ENCODE measurements at regions not wholly inside any gene's neighbourhood (a gene's known extent, or its start where the extent isn't known, plus 50 kb on each side); places are given as distances from the start of the nearest gene placed in this dataset.

DNA sequence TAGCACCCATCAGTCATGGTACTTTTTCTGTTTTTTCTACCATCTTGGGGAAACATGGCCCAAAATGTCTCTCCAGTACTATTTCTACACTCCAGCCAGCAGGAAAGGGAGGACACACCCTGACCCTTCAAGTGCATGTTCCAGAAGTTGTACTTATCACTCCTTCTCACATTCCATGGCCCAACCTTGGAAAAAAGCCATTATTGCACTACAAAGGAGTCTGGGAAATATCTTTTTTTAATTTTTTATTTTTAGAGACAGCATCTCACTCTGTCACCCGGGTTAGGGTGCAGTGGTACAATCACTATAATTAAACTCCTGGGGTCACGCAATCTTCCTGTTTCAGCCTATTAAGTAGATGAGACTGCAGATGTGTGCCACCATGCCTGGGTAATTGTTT is 100.0 kb upstream of the PPP2R3A start:
- no peak for DNase-seq (ENCODE audit: low read depth)

DNA sequence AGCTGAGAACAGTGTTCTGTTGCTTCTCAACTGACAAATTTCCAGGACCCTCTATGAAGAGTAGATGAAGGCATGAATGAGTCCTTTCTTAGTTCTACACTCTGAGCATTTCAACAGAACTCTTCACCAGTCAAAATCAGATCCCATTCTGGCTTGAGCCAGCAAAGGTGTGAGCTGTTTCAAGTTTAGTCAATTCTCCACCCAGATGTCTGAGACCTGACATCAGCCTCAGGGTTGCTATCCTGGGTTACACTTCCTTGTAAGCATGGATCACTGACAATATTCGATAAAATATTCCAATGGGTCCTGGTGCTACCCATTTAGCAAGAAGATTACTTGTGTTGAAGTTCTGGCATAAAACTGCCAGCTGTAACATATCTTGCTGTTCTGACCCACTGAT is 97.6 kb upstream of the PPP2R3A start:
- DNase-seq (ENCODE audit: low read depth) = no peak

DNA sequence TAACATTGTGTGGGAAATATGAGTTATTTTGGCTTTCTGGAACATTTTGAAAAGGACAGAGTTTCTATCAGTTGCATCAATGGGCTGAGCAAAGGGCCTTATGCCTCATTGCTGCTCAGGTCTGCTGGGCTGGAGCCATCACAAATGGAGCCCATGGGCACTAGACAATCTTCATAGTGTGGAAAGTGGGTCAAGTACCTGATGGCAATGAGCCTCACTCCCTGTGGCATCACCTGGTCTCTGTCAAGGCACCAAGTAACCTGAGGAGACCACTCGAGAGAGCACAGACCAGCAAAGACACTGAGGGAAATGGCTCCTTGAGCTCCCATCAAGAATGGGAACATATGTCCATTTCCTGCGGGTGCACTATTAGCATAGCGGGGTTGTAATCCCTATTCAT is 96.7 kb upstream of the PPP2R3A start:
- no peak for DNase-seq (ENCODE audit: low read depth)

DNA sequence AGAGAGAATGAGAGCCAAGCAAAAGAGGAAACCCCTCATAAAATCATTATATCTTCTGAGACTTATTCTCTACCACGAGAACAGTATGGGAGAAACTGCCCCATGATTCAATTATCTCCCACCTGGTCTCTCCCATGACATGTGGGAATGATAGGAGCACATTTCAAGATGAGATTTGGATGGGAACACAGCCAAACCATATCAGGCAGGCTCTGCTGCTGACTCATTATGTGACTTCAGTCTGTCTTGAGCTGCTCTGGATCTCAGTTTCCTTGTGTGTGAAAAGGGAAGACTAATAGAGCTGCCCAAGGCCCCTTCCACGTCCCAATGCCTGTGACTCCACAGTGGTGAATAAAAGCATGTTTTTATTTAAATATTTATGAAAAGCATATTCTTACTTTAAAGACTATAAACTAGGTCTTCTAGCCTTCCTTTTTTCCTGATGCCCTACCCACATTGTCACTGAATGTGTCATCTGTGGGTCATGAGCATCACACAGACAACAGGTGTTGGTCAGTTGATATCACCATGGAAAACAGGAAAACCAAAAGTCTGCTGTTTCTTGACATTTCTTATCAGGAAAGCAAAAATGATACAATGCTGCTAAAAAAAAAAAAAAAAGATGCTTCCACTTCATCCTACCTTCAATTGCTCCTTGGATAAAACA is 96.0 kb upstream of the PPP2R3A start:
- DNase-seq (ENCODE audit: low read depth) = peak; percentile 37

DNA sequence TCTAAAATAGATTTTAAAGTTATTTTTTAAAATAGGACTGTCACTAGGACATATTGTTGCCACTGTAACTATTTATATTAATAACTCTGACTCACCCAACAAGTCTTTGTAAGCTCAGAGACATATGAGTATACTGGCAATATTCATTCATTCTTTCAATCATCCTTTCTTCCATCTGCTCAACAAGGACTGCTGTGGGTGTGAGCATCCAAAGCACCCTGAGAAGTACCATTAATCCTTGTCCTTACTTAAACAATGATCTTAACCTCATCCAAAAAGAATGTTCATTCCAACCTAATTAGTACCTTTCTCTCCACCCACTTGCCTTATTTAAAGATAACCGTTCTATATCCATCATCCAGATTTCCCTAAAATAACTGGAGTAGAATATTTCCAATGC is 94.2 kb upstream of the PPP2R3A start:
- DNase-seq (ENCODE audit: low read depth) = no peak

DNA sequence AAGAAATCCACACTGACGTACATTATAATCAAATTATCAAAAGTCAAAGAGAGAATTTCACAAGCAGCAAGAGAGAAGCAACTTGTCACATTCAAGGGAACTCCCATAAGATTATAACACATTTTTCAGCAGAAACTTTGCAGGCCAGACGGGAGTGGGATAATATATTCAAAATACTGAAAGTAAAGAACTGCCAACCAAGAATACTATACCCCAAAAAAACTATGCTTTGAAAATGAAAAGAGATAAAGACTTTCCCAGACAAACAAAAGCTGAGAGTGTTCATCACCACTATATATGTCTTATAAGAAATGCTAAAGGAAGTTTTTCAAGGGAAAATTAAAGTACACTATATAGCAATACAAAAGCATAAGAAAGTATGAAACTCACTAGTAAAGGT is 91.5 kb upstream of the PPP2R3A start:
- no peak for DNase-seq (ENCODE audit: low read depth)

DNA sequence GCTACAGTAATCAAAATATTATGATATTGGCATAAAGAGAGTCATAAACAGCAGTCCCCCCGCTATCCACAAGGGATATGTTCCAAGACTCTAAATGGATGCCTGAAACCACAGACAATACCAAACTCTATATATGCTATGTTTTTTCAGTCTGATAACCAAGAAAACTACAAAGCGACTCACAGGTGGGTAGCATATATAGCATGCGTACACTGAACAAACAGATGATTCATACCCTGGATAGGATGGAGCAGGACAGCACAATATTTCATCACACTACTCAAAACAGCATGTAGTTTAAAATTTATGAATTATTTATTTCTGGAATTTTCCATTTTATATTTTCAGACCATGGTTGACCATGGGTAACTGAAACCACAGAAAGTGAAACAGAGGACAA is 87.0 kb upstream of the PPP2R3A start:
- peak; percentile 71 for DNase-seq (ENCODE audit: low read depth)

DNA sequence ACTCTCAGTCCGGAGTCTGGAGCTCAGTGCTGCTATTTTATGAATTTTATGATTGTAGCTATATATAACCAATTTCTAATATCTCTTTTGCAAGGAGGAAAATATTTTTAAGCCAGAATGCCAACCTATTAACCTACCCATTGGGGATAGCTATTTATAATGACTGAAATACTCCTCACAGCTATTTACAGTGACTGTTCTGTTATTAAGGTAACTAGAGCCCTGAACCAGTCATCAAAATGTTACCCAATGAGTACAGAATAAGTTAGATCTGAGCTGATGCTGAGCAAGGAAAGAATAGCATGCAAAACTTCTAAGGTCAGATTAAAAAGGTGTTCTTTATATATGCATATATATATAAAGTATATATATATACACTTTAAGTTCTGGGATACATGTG is 79.6 kb upstream of the PPP2R3A start:
- no peak for DNase-seq (ENCODE audit: low read depth)

DNA sequence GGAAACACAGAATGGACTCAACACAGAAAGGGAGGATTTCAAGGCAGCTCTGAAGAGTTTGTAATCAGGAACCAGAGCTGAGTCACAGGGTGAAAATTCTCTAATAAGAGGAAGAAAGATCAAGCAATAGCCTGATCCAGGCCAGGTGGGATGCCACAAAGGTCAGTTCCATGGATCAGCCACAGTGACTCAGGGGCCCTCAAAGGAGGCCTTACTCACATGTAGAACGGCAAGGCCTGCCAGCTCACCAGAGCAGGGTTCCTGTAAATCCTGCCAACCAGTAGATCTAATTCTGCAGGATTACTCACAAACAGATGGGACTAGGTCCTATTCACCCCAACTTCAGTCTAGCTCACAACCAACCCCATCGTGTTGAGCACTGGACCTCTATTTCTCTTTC is 78.3 kb upstream of the PPP2R3A start:
- DNase-seq (ENCODE audit: low read depth) = peak; percentile 94

DNA sequence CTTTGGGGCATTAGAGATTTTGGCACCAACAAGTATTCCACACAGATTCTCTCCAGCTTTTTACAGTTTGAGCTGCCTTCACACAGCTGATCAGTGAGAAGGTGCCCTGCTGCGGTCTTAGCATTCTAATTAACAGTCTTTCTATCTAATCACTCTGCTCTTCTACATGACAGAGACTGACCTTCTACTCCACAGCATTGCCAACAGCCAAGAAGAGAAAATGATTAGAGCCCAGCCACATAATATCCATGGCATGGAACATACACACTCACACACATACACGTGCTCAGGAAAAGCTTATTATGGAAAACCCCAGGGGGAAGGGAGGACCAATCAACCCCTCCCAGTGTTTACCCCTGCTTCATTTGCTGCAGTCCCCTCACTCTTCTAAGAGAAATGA is 76.1 kb upstream of the PPP2R3A start:
- no peak for DNase-seq (ENCODE audit: low read depth)

DNA sequence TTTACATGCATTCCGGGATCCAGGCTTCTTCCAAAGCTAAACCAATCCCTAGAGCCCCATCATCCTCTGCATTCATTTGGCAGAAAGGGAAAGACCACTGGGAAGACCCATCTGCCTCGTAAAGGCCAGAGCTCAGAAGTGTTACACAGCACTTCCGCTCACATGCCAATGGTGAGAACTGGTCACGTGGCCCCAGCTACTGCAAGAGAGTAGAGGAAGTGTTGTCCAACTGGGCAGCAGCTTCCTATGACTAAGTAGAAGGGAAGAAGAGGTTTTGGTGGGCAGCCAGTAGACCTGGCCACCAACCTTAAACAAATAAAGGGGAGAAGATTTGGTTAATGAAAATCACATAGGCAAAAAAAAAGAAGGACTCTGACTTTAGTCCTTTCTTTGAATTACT is 74.4 kb upstream of the PPP2R3A start:
- DNase-seq (ENCODE audit: low read depth) = peak; percentile 23

DNA sequence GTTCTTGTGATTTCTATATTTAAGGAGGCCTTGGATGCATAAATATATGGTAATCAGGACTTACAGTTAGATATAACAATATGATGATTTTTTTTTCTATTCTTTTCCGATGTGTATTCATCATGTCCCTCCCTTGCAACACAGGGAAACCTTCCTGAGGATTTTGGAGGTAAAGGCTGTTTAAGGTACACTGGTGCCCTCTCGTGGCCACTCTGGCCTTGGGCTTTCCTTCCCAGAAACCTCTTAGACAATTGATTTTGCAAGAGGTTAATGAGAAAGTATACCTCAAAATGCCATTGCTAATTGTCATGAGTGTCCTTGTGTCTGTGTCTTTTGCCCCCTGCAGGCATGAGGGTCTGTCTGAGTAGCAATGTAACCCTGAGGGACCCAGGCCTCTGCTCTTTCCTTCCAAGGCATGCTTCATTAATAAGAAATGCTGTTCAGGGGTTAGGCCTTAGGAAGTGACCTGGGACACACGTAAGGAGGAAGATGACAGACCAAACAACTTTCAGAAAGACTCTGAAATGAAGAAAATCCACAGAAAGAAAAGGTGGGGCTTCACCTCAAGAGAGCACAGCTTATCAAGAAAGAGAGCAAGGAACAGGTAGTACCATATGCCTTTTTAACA is 70.3 kb upstream of the PPP2R3A start:
- peak; percentile 89 for DNase-seq (ENCODE audit: low read depth)

DNA sequence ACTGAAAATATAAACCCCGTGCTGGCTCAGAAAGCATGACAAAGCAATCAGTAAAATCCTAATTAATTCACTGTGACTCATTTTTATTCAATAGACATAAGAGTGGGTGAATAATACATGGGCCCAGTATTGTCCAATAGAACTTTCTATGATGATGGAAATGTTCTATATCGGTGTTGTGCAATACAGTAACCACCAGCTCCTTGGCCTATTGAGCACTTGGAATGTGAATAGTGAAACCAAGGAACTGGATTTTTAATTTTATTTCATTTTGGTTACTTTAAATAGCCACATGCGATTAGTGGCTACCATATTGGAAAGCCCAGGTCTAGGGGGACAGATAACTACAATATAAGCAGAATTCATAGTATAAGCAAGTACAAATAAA is 69.8 kb upstream of the PPP2R3A start:
- peak; percentile 47 for DNase-seq (ENCODE audit: low read depth)

DNA sequence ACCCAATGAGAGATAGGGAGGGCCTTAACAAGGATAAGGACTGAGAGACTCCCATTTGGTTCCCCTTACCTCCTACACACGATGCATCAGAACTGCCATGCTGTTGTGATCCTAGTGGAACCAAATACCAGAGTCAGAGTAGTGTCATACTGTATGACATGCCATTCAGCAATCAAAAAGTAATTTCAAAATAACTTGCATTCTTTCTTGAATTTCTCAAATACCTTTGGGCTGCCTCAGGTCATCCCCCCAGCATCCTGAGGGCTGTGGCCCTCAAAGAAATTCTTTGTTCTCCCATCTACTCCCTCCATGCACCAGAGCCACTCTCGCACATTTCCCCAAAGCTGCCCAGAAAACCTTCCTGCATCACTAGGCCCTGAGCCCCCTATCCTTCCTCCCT is 68.9 kb upstream of the PPP2R3A start:
- DNase-seq (ENCODE audit: low read depth) = peak; percentile 90

DNA sequence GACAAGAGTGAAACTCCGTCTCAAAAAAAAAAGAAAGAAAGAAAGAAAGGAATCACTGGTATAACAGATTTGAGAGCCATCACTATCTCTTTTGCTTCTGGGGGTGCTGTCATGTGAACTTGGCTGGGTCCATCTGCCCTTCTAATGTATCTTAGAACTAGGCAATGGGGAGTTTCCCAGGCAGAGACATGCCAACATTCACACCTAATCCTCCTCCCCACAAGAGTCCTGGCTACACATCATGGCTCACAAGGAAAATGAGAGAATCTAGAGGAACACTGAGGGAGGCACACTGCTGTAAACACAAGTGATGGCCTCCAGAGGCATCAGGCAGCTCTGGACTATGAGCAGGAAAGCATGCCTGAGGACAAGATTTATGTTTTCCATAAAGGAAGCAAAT is 67.8 kb upstream of the PPP2R3A start:
- no peak for DNase-seq (ENCODE audit: low read depth)

DNA sequence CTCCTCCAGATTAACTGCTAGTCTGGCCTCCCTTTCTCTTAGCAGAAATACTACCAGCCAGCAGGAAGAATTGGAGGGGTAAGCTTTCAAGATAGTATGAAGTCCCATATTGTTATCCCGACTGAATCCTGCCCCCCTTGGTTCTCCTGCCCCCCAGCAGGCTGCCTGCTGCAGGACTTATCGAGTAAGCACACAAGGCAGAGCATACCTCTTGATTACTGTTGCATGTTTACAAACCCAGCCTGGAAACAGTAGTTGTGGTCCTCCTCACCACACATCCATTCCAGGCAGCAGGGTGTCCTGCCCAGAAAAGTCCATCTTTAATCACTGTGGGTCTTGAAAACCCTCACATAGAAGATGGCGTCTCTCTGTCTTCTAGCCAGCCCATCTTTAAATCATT is 66.8 kb upstream of the PPP2R3A start:
- no peak for DNase-seq (ENCODE audit: low read depth)

DNA sequence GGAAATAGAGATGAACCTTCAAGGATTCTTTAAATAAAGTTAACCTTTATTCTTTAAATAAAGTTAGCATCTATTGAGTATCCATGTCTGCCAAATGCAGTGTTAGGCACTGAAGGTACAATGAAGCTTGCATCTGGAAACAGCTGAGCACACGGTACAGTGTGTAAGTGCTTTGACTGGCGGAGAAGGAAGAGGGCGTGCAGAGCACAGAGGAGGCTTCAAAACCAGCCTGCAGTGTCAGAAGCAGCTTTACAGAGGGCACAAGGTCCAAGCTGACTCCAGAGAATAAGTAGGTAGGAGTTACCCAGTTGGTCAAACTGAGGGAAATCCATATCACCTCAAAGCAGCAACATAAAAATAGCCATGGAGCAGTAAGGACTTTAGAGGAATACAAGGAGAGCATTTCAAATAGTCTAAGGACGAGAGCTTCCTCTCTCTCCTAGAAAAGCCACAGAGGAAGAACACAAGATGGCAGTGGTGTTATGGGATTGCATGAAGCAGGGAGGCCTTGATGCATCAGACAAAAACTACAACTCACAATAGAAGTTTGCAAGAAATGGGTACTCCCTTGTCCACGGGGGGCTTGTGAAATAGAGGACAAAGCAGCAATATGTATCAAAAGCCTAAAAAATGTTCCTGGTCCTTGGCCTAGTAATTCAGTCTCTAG is 60.3 kb upstream of the PPP2R3A start:
- peak; percentile 51 for DNase-seq (ENCODE audit: low read depth)

DNA sequence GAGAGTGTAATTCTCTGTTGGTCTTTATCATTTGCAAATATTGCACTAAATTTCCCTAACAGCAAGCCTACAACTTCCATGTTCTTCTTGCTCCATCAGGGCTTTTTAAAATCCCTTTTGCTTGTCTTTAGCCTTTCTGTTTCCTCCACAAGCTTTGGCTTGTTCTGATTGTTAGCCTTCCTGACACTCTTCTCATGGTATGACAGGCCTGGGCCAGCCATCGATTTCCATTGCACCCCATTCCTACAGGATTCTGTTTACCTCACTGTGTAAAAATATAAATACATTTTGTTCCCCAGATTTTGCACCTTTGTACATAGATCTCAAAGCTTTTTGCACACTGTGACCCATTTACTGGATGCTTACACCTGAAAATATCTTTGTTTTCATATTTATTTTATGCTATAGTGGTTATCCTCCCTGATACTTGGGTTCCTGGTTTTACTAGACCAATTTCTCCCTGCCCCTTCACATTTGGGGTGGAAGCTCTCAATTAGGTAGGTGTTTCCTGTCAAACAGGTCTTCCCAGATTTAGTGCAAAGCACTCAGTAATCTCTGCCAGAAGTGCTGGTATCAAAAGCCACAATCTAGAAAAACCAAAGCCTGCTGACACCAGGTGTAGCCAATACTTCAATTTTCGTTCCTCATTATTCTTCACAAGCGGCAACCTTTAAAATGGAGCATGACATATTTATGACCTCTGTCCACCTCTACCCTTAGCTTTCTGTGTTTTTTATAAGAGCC is 57.9 kb upstream of the PPP2R3A start:
- DNase-seq (ENCODE audit: low read depth) = no peak

DNA sequence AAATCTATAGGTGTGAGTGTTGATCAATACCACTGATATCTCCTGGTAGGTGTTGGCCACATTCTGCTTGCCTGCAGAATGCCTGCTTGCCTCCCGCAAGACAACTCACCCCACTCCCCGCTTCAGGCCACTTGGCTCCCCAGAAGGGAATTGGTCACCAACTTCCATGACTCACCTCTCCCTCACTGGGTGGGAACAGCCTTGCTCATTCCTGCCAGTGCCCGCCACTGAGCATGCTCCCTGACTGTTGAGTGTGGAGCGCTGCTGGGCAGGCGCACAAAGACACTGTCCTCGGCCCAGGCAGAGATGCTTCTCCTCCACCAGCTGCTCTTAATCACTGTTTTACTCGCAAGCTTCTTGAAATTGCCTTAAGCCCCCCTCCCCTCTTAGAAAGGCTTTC is 57.3 kb upstream of the PPP2R3A start:
- DNase-seq (ENCODE audit: low read depth) = peak; percentile 70

DNA sequence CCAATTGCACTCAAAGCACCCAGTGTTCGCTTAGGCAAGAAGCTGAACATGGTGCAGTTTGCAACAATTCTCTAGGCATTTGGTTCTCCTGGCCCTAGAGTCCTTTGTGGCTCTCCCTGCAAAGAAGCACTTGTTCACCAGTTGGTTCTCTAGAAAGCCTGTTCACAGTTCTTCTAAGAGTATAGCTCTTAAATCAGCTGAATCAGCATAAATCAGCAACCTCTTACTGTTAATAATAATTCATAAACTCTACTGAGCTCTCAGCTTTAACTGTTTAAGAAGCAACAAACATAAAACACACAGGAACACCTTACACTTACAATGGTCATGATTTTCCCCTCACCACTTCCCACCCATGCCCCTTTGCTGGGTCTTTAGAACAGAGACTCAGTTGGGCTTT is 56.8 kb upstream of the PPP2R3A start:
- DNase-seq (ENCODE audit: low read depth) = no peak

DNA sequence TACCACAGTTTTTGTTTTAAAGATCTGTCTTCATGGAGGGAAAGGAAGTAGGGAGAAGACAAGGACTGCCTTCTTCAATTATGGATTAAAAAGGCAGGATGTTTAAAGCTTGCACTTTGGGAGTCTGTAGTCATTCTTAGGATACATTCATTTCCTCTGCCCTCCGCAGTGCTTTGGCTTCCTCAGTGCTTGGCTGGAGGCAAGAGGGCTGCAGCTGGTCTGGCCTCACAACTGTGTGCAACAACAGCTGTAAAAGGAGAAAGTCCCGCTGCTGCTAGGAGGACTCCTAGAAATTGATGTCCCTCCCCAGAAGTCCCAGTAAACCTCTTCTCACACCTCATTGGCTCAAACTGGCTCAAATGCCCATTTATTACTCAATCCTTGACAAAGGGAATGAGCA is 54.4 kb upstream of the PPP2R3A start:
- peak; percentile 17 for DNase-seq (ENCODE audit: low read depth)

DNA sequence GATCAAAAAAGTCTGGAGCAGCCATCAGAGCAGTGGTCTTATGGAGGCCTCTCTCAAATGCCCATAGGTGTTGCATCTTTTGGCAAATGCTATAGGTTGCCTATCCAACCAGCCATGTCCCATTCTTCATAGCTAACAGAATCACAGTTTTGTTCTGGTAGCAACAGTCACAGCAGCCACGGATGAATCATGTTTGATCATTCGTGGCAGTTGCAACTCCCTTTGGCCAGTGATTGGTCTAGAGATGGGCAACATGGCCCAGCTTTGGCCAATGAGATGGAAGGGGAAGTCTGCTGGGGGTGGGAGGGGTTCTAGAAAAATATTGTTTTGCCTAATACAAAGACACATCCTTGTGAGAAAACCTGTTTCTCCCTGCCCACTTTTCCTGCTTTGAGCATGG is 50.3 kb upstream of the PPP2R3A start:
- peak; percentile 11 for DNase-seq (ENCODE audit: low read depth)
